ENCODE measurements at regions not wholly inside any gene's neighbourhood (a gene's known extent, or its start where the extent isn't known, plus 50 kb on each side); places are given as distances from the start of the nearest gene placed in this dataset.

DNA sequence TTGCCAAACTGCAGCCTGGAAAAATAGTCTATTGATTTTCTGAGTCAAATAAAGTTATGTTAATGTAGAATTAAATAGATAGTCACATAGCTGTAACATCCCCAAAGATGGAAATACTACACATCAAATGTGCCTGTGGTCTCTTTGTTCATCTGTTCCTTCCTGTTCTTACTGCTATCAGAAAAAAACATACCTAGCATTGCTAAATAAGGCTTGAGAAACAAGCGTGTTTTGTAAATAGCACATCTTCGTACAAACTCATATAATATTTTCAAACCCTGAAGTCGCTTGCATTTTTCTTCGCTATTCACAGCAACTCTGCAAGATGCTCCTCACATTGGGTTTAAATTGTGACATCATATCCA lies 116.1 kb downstream of the KLF6 start:
- no peak overlapping the region for H3K4me3 ChIP-seq (ENCODE audit: low read depth, low read length)
- TF ChIP-seq, protein P1, sequence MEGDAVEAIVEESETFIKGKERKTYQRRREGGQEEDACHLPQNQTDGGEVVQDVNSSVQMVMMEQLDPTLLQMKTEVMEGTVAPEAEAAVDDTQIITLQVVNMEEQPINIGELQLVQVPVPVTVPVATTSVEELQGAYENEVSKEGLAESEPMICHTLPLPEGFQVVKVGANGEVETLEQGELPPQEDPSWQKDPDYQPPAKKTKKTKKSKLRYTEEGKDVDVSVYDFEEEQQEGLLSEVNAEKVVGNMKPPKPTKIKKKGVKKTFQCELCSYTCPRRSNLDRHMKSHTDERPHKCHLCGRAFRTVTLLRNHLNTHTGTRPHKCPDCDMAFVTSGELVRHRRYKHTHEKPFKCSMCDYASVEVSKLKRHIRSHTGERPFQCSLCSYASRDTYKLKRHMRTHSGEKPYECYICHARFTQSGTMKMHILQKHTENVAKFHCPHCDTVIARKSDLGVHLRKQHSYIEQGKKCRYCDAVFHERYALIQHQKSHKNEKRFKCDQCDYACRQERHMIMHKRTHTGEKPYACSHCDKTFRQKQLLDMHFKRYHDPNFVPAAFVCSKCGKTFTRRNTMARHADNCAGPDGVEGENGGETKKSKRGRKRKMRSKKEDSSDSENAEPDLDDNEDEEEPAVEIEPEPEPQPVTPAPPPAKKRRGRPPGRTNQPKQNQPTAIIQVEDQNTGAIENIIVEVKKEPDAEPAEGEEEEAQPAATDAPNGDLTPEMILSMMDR (IDR thresholded peaks at IDR 0.05; ENCODE audit: low read depth, low read length), result no peak

DNA sequence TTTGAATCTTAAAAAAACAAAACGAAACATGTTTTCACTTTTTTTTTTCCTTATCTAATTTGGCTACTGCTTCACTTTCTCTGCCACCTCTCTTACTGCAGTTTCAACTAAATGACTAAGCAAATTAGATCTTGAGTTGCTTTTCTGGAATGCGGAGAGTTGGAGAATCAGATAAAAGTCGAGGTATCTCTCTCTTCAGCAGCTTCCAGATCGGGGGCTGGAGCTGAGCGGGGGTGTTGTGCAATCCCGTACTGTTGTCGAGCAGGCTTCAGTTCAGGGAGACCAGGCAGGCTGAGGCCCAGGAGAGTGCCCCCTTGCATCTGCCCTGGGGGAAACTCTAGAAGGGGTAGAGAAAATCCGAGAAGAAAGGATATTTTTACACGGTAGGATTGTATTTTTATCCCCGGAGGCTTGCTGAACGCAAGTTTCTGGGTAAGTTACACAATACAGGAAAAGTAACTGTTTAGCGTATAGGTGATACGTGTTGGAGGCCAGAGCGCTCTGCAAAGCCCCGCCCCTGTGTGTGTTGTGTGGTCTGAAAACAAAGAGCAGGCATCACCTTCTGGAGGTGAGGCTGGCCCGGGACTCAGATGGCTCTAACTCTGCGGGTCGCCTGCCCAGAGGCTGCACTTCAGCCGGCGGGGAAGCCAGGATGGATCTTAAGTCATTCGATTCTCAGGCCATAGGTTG lies 116.6 kb downstream of the KLF6 start:
- TF ChIP-seq, protein P1 (IDR thresholded peaks at IDR 0.05; ENCODE audit: low read depth, low read length), result no peak
- H3K4me3 ChIP-seq (ENCODE audit: low read depth, low read length), result no peak overlapping the region

DNA sequence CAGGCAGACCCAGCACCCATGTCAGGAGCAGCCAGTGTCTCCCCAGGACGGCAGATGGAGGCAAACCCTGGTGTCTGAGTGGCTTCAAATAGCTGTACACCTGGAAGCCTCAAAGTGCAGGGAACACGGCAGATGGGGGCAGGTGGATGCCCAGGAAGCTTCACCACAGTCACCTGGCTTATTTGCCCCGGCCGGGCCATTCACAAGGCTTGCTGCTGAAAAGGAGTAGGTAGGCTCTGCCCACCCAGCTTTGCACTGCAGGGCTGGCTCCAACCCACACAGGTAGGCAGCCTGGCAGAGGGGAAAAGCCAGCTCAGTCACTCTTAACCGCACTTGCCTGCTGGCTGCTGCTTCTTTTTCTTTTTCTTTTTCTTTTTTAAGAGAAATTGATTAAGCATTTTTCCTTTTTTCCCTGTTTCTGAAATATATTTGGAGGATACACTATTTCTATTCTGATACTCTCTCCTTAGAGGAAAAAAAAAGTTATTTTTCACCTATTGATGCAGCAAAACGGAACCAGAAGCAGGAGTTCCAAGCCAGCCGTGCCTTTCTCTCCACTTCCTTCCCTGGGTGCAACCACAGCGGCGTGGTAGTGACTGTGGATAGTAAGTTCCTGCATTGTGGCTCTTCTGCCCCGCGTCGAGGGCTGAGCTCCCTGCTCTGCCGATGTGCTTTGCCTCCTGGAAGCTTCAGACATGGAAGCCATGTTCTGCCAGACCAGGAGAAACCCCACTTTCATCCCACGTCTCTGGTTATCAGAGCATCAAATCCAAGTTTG lies 118.3 kb downstream of the KLF6 start:
- H3K4me3 ChIP-seq (ENCODE audit: low read depth, low read length), result no peak overlapping the region
- TF ChIP-seq, protein P1 (IDR thresholded peaks at IDR 0.05; ENCODE audit: low read depth, low read length), result no peak

DNA sequence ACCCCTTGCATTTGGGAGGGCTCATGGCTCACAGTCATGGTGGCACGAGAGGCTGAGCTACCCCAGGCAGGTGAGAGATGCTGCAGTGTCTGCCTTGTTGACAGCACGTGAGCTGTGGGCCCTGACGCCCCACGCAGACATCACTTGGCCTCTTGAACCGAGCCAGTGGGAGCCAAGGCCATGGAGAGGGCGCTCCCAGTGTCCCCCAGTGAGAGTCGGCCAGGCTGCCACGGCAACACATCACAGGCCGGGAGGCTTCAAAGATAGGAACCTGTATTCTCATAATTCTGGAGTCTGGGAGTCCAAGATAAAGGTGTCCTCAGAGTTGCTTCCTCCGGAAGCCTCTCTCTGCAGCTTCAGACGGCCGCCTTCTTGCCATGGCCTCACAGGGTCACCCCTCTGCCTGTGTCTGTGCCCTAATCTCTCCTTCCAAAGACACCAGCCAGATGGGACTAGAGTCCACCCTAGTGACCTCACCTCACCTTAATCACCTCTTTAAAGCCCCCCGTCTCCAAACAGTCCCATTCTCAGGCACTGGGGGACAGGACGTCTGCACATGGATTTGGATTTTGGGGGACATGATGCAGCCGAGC lies 119.6 kb downstream of the KLF6 start:
- H3K4me3 ChIP-seq (ENCODE audit: low read depth, low read length), result no peak overlapping the region
- TF ChIP-seq, protein P1 (IDR thresholded peaks at IDR 0.05; ENCODE audit: low read depth, low read length), result no peak

DNA sequence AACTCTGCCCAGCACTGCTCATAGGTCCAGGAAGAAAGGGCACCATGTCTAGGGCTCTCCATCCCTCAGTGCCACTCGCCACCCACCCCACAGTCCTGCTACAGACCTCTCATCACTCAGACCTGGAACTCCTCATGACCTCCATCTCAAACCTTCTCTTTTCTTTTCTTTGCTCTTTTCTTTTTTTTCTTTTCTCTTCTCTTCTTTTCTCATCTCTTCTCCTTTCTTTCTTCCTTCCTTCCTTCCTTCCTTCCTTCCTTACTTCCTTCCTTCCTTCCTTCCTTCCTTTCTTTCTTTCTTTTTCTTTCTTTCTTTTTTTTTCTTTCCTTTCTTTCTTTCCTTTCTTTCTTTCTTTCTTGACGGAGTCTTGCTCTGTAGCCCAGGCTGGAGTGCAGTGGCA lies 122.2 kb downstream of the KLF6 start:
- H3K4me3 ChIP-seq (ENCODE audit: low read depth, low read length), result no peak overlapping the region
- TF ChIP-seq, protein P1 (IDR thresholded peaks at IDR 0.05; ENCODE audit: low read depth, low read length), result no peak

DNA sequence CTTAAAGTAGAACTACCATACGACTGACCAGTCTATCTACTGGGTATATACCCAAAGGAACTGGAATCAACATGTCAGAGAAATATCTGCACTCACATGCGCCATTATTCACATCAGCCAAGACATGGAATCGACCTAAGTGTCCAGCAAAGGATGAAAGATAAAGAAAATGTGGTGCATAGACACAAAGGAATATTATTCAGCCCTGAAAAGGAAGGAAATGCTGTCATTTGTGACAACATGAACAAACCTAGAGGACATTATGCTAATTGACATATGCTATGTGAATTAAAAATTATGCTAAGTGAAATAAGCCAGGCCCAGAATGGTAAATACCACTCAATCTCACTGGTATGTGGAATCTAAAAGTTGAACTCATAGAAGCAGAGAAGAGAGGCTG lies 123.7 kb downstream of the KLF6 start:
- no peak overlapping the region for H3K4me3 ChIP-seq (ENCODE audit: low read depth, low read length)
- TF ChIP-seq, protein P1 (IDR thresholded peaks at IDR 0.05; ENCODE audit: low read depth, low read length), result no peak

DNA sequence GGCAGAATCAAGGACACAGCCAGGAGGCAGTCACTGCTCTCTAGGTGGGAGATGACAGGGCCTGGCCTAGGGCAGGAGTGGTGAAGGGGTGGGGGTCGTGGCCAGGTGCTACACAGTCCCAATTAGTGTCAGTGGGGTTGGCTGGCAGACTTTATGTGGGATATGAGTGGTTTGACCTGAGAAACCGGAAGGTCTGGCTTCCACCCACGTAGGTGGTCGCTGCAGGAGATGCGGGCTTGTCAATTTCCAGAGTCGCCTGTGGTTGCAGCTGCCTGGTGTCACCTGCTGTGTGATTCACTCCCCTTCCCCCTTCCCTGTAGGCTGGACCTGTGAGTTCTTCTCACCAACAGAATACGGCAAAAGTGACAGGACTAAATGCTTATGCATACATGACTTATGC lies 124.3 kb downstream of the KLF6 start:
- TF ChIP-seq, protein P1 (IDR thresholded peaks at IDR 0.05; ENCODE audit: low read depth, low read length), result no peak
- H3K4me3 ChIP-seq (ENCODE audit: low read depth, low read length), result no peak overlapping the region

Data from WI38 (cell line).